Heart left ventricle (tissue), 13 donors: ENCODE measurements at regions not wholly inside any gene's neighbourhood (a gene's known extent, or its start where the extent isn't known, plus 50 kb on each side); places are given as distances from the start of the nearest gene placed in this dataset.

ENCODE experiments used
- POLR2A ChIP-seq, 2 donors: fragments of 450-650 bp; IDR thresholded peaks; one replicate each; pipeline ENCODE4 v1.6.1; 2017; ENCODE audit warnings: antibody characterized with exemption in 2 of 2, mild to moderate bottlenecking in 2 of 2, moderate library complexity in 2 of 2
- TF ChIP-seq, protein P1 (sequence below), 12 donors: fragments of 200-600 bp; sonication (generic) in 4 of 12; IDR thresholded peaks; one replicate each; pipeline versions ENCODE4 v1.5.0 to v1.8.0; 2018 to 2022; ENCODE audit warnings: antibody characterized with exemption in 12 of 12, mild to moderate bottlenecking in 5 of 12
- donor health status: ischemic (EF 13 %, LVEDD 7.1; RV severe dilation, severe dysfunction).
- donor health status: DM: no; HTN: yes; CAD: no.
- donor health status: DM: no; HTN: no; CAD: no.
- donor health status: ischemic (EF 25% LVEDD 6.9; RV normal size, moderate dysfunction).
- donor health status: ischemic (EF 25% LVEDD 5.7; RV mildly dilated, moderate dysfunction).
- donor health status: ischemic (EF 35%, LVEDD 5.7; RV mildly dilated, moderate dysfunction).
- donor health status: nonischemic (EF 11% LVEDD 7.7; RV severe dilation, severe dysfunction).
- donor health status: DM: yes; HTN: yes; CAD: no.
- donor health status: PGD.
- donor health status: ischemic (EF 29% LVEDD 5.4; RV normal size, mild dysfunction).
- donor health status: nonischemic (EF 23%, LVEDD 6.1; RV moderate dilation, normal function).

DNA sequence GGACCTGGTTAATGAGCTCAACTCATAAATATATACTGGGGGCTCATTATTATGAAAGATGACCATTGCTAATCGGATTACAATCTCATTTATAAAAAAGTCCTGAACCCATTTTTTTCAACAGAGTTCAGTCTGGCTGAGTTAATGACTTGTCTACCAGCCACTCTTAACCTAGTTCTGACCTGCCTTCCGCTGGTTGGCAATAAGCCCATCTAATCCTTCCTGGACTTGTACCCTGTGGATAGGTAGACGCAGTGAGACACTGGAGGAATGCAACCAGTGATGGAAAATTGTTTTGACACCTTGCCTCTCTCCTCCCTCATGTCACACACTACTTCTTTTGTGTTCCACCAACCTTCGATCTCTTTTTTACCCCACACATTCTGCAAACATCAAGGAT is 279.9 kb downstream of the FOXO1 start:
- TF ChIP-seq, protein P1, sequence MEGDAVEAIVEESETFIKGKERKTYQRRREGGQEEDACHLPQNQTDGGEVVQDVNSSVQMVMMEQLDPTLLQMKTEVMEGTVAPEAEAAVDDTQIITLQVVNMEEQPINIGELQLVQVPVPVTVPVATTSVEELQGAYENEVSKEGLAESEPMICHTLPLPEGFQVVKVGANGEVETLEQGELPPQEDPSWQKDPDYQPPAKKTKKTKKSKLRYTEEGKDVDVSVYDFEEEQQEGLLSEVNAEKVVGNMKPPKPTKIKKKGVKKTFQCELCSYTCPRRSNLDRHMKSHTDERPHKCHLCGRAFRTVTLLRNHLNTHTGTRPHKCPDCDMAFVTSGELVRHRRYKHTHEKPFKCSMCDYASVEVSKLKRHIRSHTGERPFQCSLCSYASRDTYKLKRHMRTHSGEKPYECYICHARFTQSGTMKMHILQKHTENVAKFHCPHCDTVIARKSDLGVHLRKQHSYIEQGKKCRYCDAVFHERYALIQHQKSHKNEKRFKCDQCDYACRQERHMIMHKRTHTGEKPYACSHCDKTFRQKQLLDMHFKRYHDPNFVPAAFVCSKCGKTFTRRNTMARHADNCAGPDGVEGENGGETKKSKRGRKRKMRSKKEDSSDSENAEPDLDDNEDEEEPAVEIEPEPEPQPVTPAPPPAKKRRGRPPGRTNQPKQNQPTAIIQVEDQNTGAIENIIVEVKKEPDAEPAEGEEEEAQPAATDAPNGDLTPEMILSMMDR (IDR thresholded peaks at IDR 0.05): no peak
- no peak for TF ChIP-seq POLR2A (IDR thresholded peaks at IDR 0.05)
